Fibroblast of villous mesenchyme (primary cell): ENCODE measurements at regions not wholly inside any gene's neighbourhood (a gene's known extent, or its start where the extent isn't known, plus 50 kb on each side); places are given as distances from the start of the nearest gene placed in this dataset.

Source experiments
- DNase-seq: peaks from one replicate; pipeline ENCODE4 v3.0.0-alpha.2; 2010; ENCODE audit warnings: low read depth
- H3K4me3 ChIP-seq: 2 replicates; pipeline ENCODE4 v1.5.1; 2011; ENCODE audit warnings: low read depth, mild to moderate bottlenecking, low read length
- CTCF ChIP-seq: IDR thresholded peaks from 2 replicates; pipeline ENCODE4 v1.5.1; 2012; ENCODE audit warnings: low read depth, mild to moderate bottlenecking, low read length; ENCODE audit not compliant: insufficient read depth

- no peak for TF ChIP-seq CTCF
These were observed 158.3 kb downstream of the SPCS3 start for GRCh38 chr4:176478076-176478475.

GRCh38 chr4:176479767-176480166, 160.0 kb downstream of the SPCS3 start:
- no peak for TF ChIP-seq CTCF
- no peak overlapping the region for H3K4me3 ChIP-seq
- no peak for DNase-seq

More at GRCh38 chr4:176478076-176478475, 158.3 kb downstream of the SPCS3 start:
- H3K4me3 ChIP-seq = no peak overlapping the region
- peak; percentile 29 for DNase-seq

- no peak overlapping the region for H3K4me3 ChIP-seq
- no peak for DNase-seq
These were observed 163.2 kb downstream of the SPCS3 start for GRCh38 chr4:176482972-176483371.

GRCh38 chr4:176484301-176484984, 164.7 kb downstream of the SPCS3 start:
- H3K4me3 ChIP-seq = no peak overlapping the region
- TF ChIP-seq CTCF = no peak
- no peak for DNase-seq

More at GRCh38 chr4:176482972-176483371, 163.2 kb downstream of the SPCS3 start:
- TF ChIP-seq CTCF = no peak

- DNase-seq = no peak
- H3K4me3 ChIP-seq = no peak overlapping the region
- TF ChIP-seq CTCF = no peak
These were observed 169.2 kb downstream of the SPCS3 start for GRCh38 chr4:176489001-176489400.

- no peak for TF ChIP-seq CTCF
- DNase-seq = peak; percentile 13
These were observed 173.0 kb downstream of the SPCS3 start for GRCh38 chr4:176492646-176493302.

More at GRCh38 chr4:176492646-176493302, 173.0 kb downstream of the SPCS3 start:
- no peak overlapping the region for H3K4me3 ChIP-seq
